Fibroblast of lung (primary cell): ENCODE measurements at regions not wholly inside any gene's neighbourhood (a gene's known extent, or its start where the extent isn't known, plus 50 kb on each side); places are given as distances from the start of the nearest gene placed in this dataset.

Experiments used
- EZH2 ChIP-seq: IDR thresholded peaks from 2 replicates; pipeline ENCODE4 v1.5.1; 2012; ENCODE audit warnings: low read length, control low read depth, mild to moderate bottlenecking; ENCODE audit errors: missing control alignments
- TF ChIP-seq, protein P1 (sequence below), 2 donors: IDR thresholded peaks in 1 of 2; conservative IDR thresholded peaks in 1 of 2; 1 replicate in 1 of 2; 2 replicates in 1 of 2; pipeline ENCODE4 v1.5.1; 2011 to 2012; ENCODE audit warnings: low read length in 2 of 2, control low read depth in 1 of 2, inconsistent platforms in 1 of 2, low read depth in 1 of 2, mild to moderate bottlenecking in 1 of 2

DNA sequence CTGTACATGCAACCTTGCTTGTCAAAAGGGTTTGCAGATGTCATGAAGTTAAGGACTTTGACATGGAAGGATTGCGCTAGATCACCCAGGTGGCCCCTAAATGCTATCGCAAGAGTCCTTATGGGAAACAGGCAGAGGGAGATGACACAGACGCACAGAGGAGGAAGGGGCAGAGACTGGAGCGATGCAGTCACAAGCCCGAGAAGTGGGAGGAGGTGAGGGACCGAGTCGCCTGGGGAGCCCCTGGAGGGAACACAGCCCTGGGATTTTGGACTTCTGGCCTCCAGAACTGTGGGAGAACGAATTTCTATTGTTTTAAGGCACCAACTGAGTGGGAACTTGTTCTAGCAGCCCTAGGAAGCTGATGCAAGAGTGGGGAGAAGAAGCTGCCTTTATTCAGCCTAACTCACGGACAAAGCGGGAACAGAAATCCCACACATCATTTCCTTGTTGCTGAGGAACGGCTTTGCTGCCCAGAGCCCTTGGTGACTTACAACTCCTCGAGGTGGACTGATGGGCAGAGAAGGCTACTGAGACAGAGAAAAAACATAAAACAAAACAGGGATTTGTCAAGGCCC lies 434.0 kb downstream of the PREX1 start:
- TF ChIP-seq, protein P1, sequence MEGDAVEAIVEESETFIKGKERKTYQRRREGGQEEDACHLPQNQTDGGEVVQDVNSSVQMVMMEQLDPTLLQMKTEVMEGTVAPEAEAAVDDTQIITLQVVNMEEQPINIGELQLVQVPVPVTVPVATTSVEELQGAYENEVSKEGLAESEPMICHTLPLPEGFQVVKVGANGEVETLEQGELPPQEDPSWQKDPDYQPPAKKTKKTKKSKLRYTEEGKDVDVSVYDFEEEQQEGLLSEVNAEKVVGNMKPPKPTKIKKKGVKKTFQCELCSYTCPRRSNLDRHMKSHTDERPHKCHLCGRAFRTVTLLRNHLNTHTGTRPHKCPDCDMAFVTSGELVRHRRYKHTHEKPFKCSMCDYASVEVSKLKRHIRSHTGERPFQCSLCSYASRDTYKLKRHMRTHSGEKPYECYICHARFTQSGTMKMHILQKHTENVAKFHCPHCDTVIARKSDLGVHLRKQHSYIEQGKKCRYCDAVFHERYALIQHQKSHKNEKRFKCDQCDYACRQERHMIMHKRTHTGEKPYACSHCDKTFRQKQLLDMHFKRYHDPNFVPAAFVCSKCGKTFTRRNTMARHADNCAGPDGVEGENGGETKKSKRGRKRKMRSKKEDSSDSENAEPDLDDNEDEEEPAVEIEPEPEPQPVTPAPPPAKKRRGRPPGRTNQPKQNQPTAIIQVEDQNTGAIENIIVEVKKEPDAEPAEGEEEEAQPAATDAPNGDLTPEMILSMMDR (conservative IDR thresholded peaks at IDR 0.05 in 1 of 2, IDR thresholded peaks at IDR 0.05 in 1 of 2; ENCODE audit: low read depth in 1 of 2, low read length in 2 of 2), result no peak
- TF ChIP-seq EZH2, result no peak
